CD4-positive, alpha-beta T cell treated with Interleukin-4 for 1 hour (primary cell): ENCODE measurements at regions not wholly inside any gene's neighbourhood (a gene's known extent, or its start where the extent isn't known, plus 50 kb on each side); places are given as distances from the start of the nearest gene placed in this dataset.

ENCODE experiments used
- DNase-seq, 2 donors: peaks; one replicate each; pipeline ENCODE4 v3.0.0-alpha.2; 2020 to 2022

- DNase-seq, result no peak
Measured at GRCh38 chr22:47586946-47587345, 824.5 kb downstream of the TBC1D22A start.

GRCh38 chr22:47586038-47586437 lies 823.6 kb downstream of the TBC1D22A start:
- no peak for DNase-seq

- DNase-seq, result no peak
Measured at GRCh38 chr22:47583959-47584562, 821.6 kb downstream of the TBC1D22A start.

GRCh38 chr22:47582067-47582466 lies 819.6 kb downstream of the TBC1D22A start:
- DNase-seq, result no peak

GRCh38 chr22:47580121-47580520 lies 817.7 kb downstream of the TBC1D22A start:
- no peak for DNase-seq

GRCh38 chr22:47576908-47577307 lies 814.5 kb downstream of the TBC1D22A start:
- no peak for DNase-seq

- no peak for DNase-seq
Measured at GRCh38 chr22:47575291-47575690, 812.8 kb downstream of the TBC1D22A start.

GRCh38 chr22:47574556-47574955 lies 812.1 kb downstream of the TBC1D22A start:
- DNase-seq, result peak in 1 of 2 donors; percentile 6

GRCh38 chr22:47573141-47573540 lies 810.7 kb downstream of the TBC1D22A start:
- DNase-seq, result peak in 1 of 2 donors; percentile 1

GRCh38 chr22:47572443-47572842 lies 810.0 kb downstream of the TBC1D22A start:
- peak in 1 of 2 donors; percentile 5 for DNase-seq

GRCh38 chr22:47571616-47572015 lies 809.2 kb downstream of the TBC1D22A start:
- DNase-seq, result peak in 1 of 2 donors; percentile 6

GRCh38 chr22:47570851-47571250 lies 808.4 kb downstream of the TBC1D22A start:
- no peak for DNase-seq

GRCh38 chr22:47570300-47570685 lies 807.8 kb downstream of the TBC1D22A start:
- no peak for DNase-seq

GRCh38 chr22:47569389-47570299 lies 807.2 kb downstream of the TBC1D22A start:
- DNase-seq, result peak in 1 of 2 donors; percentile 4

- no peak for DNase-seq
Measured at GRCh38 chr22:47568700-47569099, 806.2 kb downstream of the TBC1D22A start.

- DNase-seq, result no peak
Measured at GRCh38 chr22:47567126-47568090, 805.0 kb downstream of the TBC1D22A start.

- no peak for DNase-seq
Measured at GRCh38 chr22:47566491-47566890, 804.0 kb downstream of the TBC1D22A start.

GRCh38 chr22:47565607-47566006 lies 803.2 kb downstream of the TBC1D22A start:
- no peak for DNase-seq

GRCh38 chr22:47564651-47565434 lies 802.4 kb downstream of the TBC1D22A start:
- DNase-seq, result no peak

- DNase-seq, result no peak
Measured at GRCh38 chr22:47564158-47564450, 801.7 kb downstream of the TBC1D22A start.

GRCh38 chr22:47563406-47564157 lies 801.1 kb downstream of the TBC1D22A start:
- no peak for DNase-seq

GRCh38 chr22:47561766-47562165 lies 799.3 kb downstream of the TBC1D22A start:
- DNase-seq, result no peak
